NCI-H82 treated with DMSO at 0.1 percent for 48 hours (cell line): ENCODE measurements at regions not wholly inside any gene's neighbourhood (a gene's known extent, or its start where the extent isn't known, plus 50 kb on each side); places are given as distances from the start of the nearest gene placed in this dataset.

ENCODE experiments used
- DNase-seq: peaks from one replicate; lab custom pipeline; 2025; ENCODE audit not compliant: unreplicated experiment; lab: John Stamatoyannopoulos, UW

DNA sequence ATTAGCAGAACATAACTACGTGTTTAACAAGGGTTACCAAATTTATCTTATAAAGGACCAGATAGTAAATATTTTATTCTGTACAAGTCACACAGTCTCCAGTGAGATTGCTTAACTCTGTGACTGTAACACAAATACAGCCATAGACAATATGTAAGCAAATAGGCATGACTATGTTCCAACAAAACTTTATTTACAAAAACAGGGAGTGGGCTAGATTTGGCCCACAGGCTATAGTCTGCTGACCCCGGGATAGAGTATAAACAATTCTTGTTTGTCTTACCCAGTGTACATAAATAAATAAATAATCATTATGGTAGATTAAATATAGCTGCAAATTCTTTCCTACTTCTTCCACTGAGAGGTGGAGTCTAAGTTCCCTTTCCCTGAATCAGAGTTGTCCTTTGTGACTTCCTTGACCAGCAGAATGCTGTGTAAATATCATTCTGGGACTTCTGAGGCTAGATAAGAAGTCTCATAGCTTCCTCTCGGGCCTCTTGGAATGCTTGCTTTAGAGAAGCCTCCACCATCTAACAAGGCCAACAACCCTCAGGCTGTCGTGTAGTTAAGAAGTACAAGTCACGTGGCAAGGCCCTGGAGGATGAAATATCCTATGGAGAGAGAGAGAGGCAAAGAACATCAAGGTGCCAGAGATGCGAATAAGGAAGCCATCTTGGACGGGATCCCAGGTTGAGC lies 59.1 kb upstream of the TMEM244 start:
- no peak for DNase-seq

DNA sequence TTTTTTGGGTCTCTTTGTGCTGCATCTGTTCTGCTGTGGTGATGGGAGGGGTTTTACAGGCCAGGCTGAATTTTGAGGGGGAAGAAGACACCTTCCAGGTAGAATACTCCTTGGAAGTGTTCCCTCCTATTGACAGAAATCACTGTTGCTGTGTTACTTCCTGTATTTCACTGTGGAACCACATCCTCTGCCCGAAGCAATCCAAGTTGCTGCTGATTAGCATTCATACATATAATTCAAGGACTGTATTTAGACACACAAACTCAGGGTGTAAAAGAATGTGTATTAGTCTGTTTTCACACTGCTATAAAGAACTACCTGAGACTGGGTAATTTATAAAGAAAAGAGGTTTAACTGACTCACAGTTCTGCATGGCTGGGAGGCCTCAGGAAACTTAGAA lies 50.6 kb upstream of the TMEM244 start:
- DNase-seq, result no peak
